ENCODE measurements at regions not wholly inside any gene's neighbourhood (a gene's known extent, or its start where the extent isn't known, plus 50 kb on each side); places are given as distances from the start of the nearest gene placed in this dataset.

- ChIA-PET POLR2A (no interaction called here), CTCF (no interaction called here)
- H3K27me3 Mint-ChIP-seq = peaks cover 3% of the 10 kb centered on the region
- Histone ChIP-seq H3K9ac (ENCODE audit: low read length) (no peak overlapping the region), H3K9me3 (ENCODE audit: control extremely low read depth in 1 of 3, control insufficient read depth in 2 of 3, insufficient read depth in 1 of 3, low read length in 2 of 3) (peaks cover 3 to 5% (median 4%) of the 10 kb centered on the region in 3 donors), H3K36me3 (replicated peaks in 1 of 2; ENCODE audit: control extremely low read depth in 1 of 2, control insufficient read depth in 1 of 2, extremely low read depth in 1 of 2, insufficient read depth in 2 of 2, low read length in 1 of 2) (no peaks in the 10 kb centered on the region), H4K20me1 (ENCODE audit: control insufficient read depth, insufficient read depth, low read length, poor library complexity, severe bottlenecking) (no peaks in the 10 kb centered on the region), H3K27ac (ENCODE audit: low read length in 2 of 2) (no peak overlapping the region), H3K4me2 (replicated peaks; ENCODE audit: low read depth, low read length, poor library complexity, severe bottlenecking) (no peak overlapping the region), H2AFZ (ENCODE audit: insufficient read depth, low read depth, low read length, poor library complexity, severe bottlenecking) (no peak overlapping the region), H3K27me3 (replicated peaks in 1 of 4; ENCODE audit: control extremely low read depth in 1 of 4, control insufficient read depth in 3 of 4, insufficient read depth in 4 of 4, low read length in 3 of 4) (no peaks in the 10 kb centered on the region), H3K79me2 (ENCODE audit: control insufficient read depth, insufficient read depth, low read length) (no peaks in the 10 kb centered on the region), H3K4me3 (ENCODE audit: control extremely low read depth in 1 of 5, extremely low read depth in 1 of 5, insufficient read depth in 1 of 5, low read depth in 2 of 5, low read length in 4 of 5) (no peak overlapping the region), H3K4me1 (ENCODE audit: control insufficient read depth in 2 of 2, insufficient read depth in 2 of 2, low read length in 2 of 2) (no peaks in the 10 kb centered on the region)
- DNase-seq (no peak), ATAC-seq (ENCODE audit: low read depth) (no peak)
- TF ChIP-seq EZH2 (IDR thresholded peaks at IDR 0.05; ENCODE audit: borderline replicate concordance, insufficient read depth, low read depth, low read length, poor library complexity, severe bottlenecking) (no peak), CTCF (IDR thresholded peaks at IDR 0.05) (no peak)
- no peak overlapping the region for H3K4me3 Mint-ChIP-seq
- no CpG with 5 or more reads among the region's 2 CpGs for WGBS (ENCODE audit: insufficient coverage)
- no peak overlapping the region for H3K27ac Mint-ChIP-seq
- intact Hi-C loops (cut with micrococcal nuclease) = no loop called here
- H3K9me3 Mint-ChIP-seq (ENCODE audit: insufficient read depth) = no peaks in the 10 kb centered on the region
- no peaks in the 10 kb centered on the region for H3K4me1 Mint-ChIP-seq
Observed at GRCh38 chr15:98257290-98257689, 296.8 kb downstream of the ARRDC4 start.

GRCh38 chr15:98263787-98264186, 303.3 kb downstream of the ARRDC4 start:
- ChIA-PET POLR2A (no interaction called here), CTCF (interaction anchor here (0.7 kb wide), 1 partner anchor 103 kb away, joined by 3 read pairs; no protein-coding TSS in a partner anchor)
- no peaks in the 10 kb centered on the region for H4K20me1 ChIP-seq (ENCODE audit: control insufficient read depth, insufficient read depth, low read length, poor library complexity, severe bottlenecking)
- H3K4me3 Mint-ChIP-seq = no peak overlapping the region
- no peak for DNase-seq
- no peak overlapping the region for H3K27ac Mint-ChIP-seq
- no peak overlapping the region for H3K4me2 ChIP-seq (replicated peaks; ENCODE audit: low read depth, low read length, poor library complexity, severe bottlenecking)
- no peaks in the 10 kb centered on the region for H3K27me3 ChIP-seq (replicated peaks in 1 of 4; ENCODE audit: control extremely low read depth in 1 of 4, control insufficient read depth in 3 of 4, insufficient read depth in 4 of 4, low read length in 3 of 4)
- intact Hi-C loops (cut with micrococcal nuclease) = no loop called here
- H3K79me2 ChIP-seq (ENCODE audit: control insufficient read depth, insufficient read depth, low read length) = no peaks in the 10 kb centered on the region
- no peaks in the 10 kb centered on the region for H3K36me3 ChIP-seq (replicated peaks in 1 of 2; ENCODE audit: control extremely low read depth in 1 of 2, control insufficient read depth in 1 of 2, extremely low read depth in 1 of 2, insufficient read depth in 2 of 2, low read length in 1 of 2)
- peaks cover 0 to 35% (median 1%) of the 10 kb centered on the region in 3 donors for H3K9me3 ChIP-seq (ENCODE audit: control extremely low read depth in 1 of 3, control insufficient read depth in 2 of 3, insufficient read depth in 1 of 3, low read length in 2 of 3)
- H3K4me1 Mint-ChIP-seq = no peaks in the 10 kb centered on the region
- no peak overlapping the region for H3K9ac ChIP-seq (ENCODE audit: low read length)
- no peaks in the 10 kb centered on the region for H3K27me3 Mint-ChIP-seq
- H3K4me3 ChIP-seq (ENCODE audit: control extremely low read depth in 1 of 5, extremely low read depth in 1 of 5, insufficient read depth in 1 of 5, low read depth in 2 of 5, low read length in 4 of 5) = no peak overlapping the region
- H3K9me3 Mint-ChIP-seq (ENCODE audit: insufficient read depth) = peaks cover 4% of the 10 kb centered on the region
- H3K27ac ChIP-seq (ENCODE audit: low read length in 2 of 2) = no peak overlapping the region
- H3K4me1 ChIP-seq (ENCODE audit: control insufficient read depth in 2 of 2, insufficient read depth in 2 of 2, low read length in 2 of 2) = no peaks in the 10 kb centered on the region
- ATAC-seq (ENCODE audit: low read depth) = no peak
- WGBS (ENCODE audit: insufficient coverage) = no CpG with 5 or more reads among the region's 2 CpGs
- no peak for TF ChIP-seq EZH2 (IDR thresholded peaks at IDR 0.05; ENCODE audit: borderline replicate concordance, insufficient read depth, low read depth, low read length, poor library complexity, severe bottlenecking)
- TF ChIP-seq CTCF (IDR thresholded peaks at IDR 0.05) = no peak
- H2AFZ ChIP-seq (ENCODE audit: insufficient read depth, low read depth, low read length, poor library complexity, severe bottlenecking) = no peak overlapping the region
